Occipital lobe (tissue), 1 donor: ENCODE measurements at regions not wholly inside any gene's neighbourhood (a gene's known extent, or its start where the extent isn't known, plus 50 kb on each side); places are given as distances from the start of the nearest gene placed in this dataset.

Experiments used
- DNase-seq: peaks from one replicate; lab custom pipeline; 2025; lab: John Stamatoyannopoulos, UW

- no peak for DNase-seq
These were observed 370.3 kb upstream of the TMEM132C start for GRCh38 chr12:127896661-127897060.

GRCh38 chr12:127898616-127899015, 368.4 kb upstream of the TMEM132C start:
- no peak for DNase-seq

GRCh38 chr12:127899971-127900370, 367.0 kb upstream of the TMEM132C start:
- no peak for DNase-seq

- no peak for DNase-seq
These were observed 366.6 kb upstream of the TMEM132C start for GRCh38 chr12:127900386-127900785.

- DNase-seq: no peak
These were observed 363.8 kb upstream of the TMEM132C start for GRCh38 chr12:127903146-127903545.

- no peak for DNase-seq
These were observed 357.9 kb upstream of the TMEM132C start for GRCh38 chr12:127909041-127909440.

- DNase-seq: no peak
These were observed 355.7 kb upstream of the TMEM132C start for GRCh38 chr12:127911291-127911690.

- DNase-seq: no peak
These were observed 354.8 kb upstream of the TMEM132C start for GRCh38 chr12:127912035-127912665.

GRCh38 chr12:127923501-127923900, 343.5 kb upstream of the TMEM132C start:
- DNase-seq: no peak

- DNase-seq: peak; percentile 40
These were observed 341.0 kb upstream of the TMEM132C start for GRCh38 chr12:127925971-127926370.

GRCh38 chr12:127928178-127928577, 338.8 kb upstream of the TMEM132C start:
- DNase-seq: no peak

GRCh38 chr12:127928615-127929571, 338.1 kb upstream of the TMEM132C start:
- DNase-seq: no peak

GRCh38 chr12:127930122-127930521, 336.8 kb upstream of the TMEM132C start:
- DNase-seq: no peak

- no peak for DNase-seq
These were observed 332.6 kb upstream of the TMEM132C start for GRCh38 chr12:127934409-127934808.

- no peak for DNase-seq
These were observed 330.5 kb upstream of the TMEM132C start for GRCh38 chr12:127936463-127936862.

- DNase-seq: no peak
These were observed 325.6 kb upstream of the TMEM132C start for GRCh38 chr12:127941332-127941731.

- no peak for DNase-seq
These were observed 324.0 kb upstream of the TMEM132C start for GRCh38 chr12:127942981-127943380.

- no peak for DNase-seq
These were observed 323.3 kb upstream of the TMEM132C start for GRCh38 chr12:127943481-127944210.

GRCh38 chr12:127944211-127944899, 322.6 kb upstream of the TMEM132C start:
- DNase-seq: no peak

- no peak for DNase-seq
These were observed 309.8 kb upstream of the TMEM132C start for GRCh38 chr12:127957001-127957660.

- no peak for DNase-seq
These were observed 304.7 kb upstream of the TMEM132C start for GRCh38 chr12:127962303-127962702.
